ENCODE measurements at regions not wholly inside any gene's neighbourhood (a gene's known extent, or its start where the extent isn't known, plus 50 kb on each side); places are given as distances from the start of the nearest gene placed in this dataset.

GRCh38 chr5:109989994-109990722, 300.4 kb downstream of the MAN2A1 start:
- H2AFZ ChIP-seq = no peak overlapping the region
- H3K9ac ChIP-seq = no peak overlapping the region
- no peaks in the 10 kb centered on the region for H3K36me3 ChIP-seq (ENCODE audit: control insufficient read depth, insufficient read depth, low read length)
- H3K4me3 ChIP-seq (ENCODE audit: low read depth, low read length) = no peak overlapping the region
- no peaks in the 10 kb centered on the region for H3K9me3 ChIP-seq (ENCODE audit: control insufficient read depth, low read length)
- no peak overlapping the region for H3K27ac ChIP-seq
- no peak overlapping the region for H3K4me2 ChIP-seq (ENCODE audit: low read length)
- no peak for TF ChIP-seq CTCF (IDR thresholded peaks at IDR 0.05)
- H3K4me1 ChIP-seq = no peaks in the 10 kb centered on the region
- no peaks in the 10 kb centered on the region for H3K79me2 ChIP-seq
- no peaks in the 10 kb centered on the region for H3K27me3 ChIP-seq (ENCODE audit: control insufficient read depth, insufficient read depth, low read length)

GRCh38 chr5:109990723-109991359, 301.1 kb downstream of the MAN2A1 start:
- Histone ChIP-seq H3K4me2 (ENCODE audit: low read length) (no peak overlapping the region), H3K36me3 (ENCODE audit: control insufficient read depth, insufficient read depth, low read length) (no peaks in the 10 kb centered on the region), H3K27ac (no peak overlapping the region), H3K4me3 (ENCODE audit: low read depth, low read length) (no peak overlapping the region), H3K9me3 (ENCODE audit: control insufficient read depth, low read length) (no peaks in the 10 kb centered on the region), H3K79me2 (no peaks in the 10 kb centered on the region), H3K9ac (no peak overlapping the region), H3K27me3 (ENCODE audit: control insufficient read depth, insufficient read depth, low read length) (no peaks in the 10 kb centered on the region), H2AFZ (no peak overlapping the region), H3K4me1 (no peaks in the 10 kb centered on the region)
- no peak for TF ChIP-seq CTCF (IDR thresholded peaks at IDR 0.05)

- Histone ChIP-seq H3K79me2 (no peaks in the 10 kb centered on the region), H2AFZ (no peak overlapping the region), H3K4me3 (ENCODE audit: low read depth, low read length) (no peak overlapping the region), H3K27me3 (ENCODE audit: control insufficient read depth, insufficient read depth, low read length) (no peaks in the 10 kb centered on the region), H3K4me1 (no peaks in the 10 kb centered on the region), H3K9me3 (ENCODE audit: control insufficient read depth, low read length) (no peaks in the 10 kb centered on the region), H3K4me2 (ENCODE audit: low read length) (no peak overlapping the region), H3K36me3 (ENCODE audit: control insufficient read depth, insufficient read depth, low read length) (no peaks in the 10 kb centered on the region), H3K9ac (no peak overlapping the region), H3K27ac (no peak overlapping the region)
- no peak for TF ChIP-seq CTCF (IDR thresholded peaks at IDR 0.05)
These were observed 302.7 kb downstream of the MAN2A1 start for GRCh38 chr5:109992264-109992915.

GRCh38 chr5:109994135-109994534, 304.4 kb downstream of the MAN2A1 start:
- Histone ChIP-seq H3K9me3 (ENCODE audit: control insufficient read depth, low read length) (no peaks in the 10 kb centered on the region), H3K9ac (no peak overlapping the region), H3K4me2 (ENCODE audit: low read length) (no peak overlapping the region), H3K36me3 (ENCODE audit: control insufficient read depth, insufficient read depth, low read length) (no peaks in the 10 kb centered on the region), H2AFZ (no peak overlapping the region), H3K4me3 (ENCODE audit: low read depth, low read length) (no peak overlapping the region), H3K27me3 (ENCODE audit: control insufficient read depth, insufficient read depth, low read length) (no peaks in the 10 kb centered on the region), H3K27ac (no peak overlapping the region), H3K79me2 (no peaks in the 10 kb centered on the region), H3K4me1 (no peaks in the 10 kb centered on the region)
- TF ChIP-seq CTCF (IDR thresholded peaks at IDR 0.05) = no peak

Measured in parathyroid adenoma (tissue), 2 donors.